ENCODE measurements at regions not wholly inside any gene's neighbourhood (a gene's known extent, or its start where the extent isn't known, plus 50 kb on each side); places are given as distances from the start of the nearest gene placed in this dataset.

DNA sequence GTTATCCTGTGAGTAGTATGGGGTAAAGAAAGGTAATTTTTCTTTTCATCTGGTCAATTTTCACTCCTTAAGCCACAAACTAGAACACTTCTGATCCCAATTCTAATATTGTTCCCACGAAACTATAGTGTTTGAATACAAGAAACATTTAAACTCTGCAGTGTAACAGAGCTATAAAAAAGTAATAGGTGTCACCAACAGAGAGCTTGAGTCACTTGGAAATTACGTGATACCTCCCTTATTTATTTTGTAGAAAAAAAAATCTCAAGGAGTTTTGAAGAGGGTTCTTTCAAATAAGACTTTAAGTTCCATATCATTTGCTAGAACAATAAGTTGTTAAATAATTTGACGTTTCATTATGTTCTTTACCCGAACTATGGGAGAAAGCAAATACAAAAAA lies 959.4 kb downstream of the JRKL start:
- TF ChIP-seq, protein P1, sequence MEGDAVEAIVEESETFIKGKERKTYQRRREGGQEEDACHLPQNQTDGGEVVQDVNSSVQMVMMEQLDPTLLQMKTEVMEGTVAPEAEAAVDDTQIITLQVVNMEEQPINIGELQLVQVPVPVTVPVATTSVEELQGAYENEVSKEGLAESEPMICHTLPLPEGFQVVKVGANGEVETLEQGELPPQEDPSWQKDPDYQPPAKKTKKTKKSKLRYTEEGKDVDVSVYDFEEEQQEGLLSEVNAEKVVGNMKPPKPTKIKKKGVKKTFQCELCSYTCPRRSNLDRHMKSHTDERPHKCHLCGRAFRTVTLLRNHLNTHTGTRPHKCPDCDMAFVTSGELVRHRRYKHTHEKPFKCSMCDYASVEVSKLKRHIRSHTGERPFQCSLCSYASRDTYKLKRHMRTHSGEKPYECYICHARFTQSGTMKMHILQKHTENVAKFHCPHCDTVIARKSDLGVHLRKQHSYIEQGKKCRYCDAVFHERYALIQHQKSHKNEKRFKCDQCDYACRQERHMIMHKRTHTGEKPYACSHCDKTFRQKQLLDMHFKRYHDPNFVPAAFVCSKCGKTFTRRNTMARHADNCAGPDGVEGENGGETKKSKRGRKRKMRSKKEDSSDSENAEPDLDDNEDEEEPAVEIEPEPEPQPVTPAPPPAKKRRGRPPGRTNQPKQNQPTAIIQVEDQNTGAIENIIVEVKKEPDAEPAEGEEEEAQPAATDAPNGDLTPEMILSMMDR (IDR thresholded peaks at IDR 0.05; ENCODE audit: low read depth, low read length): no peak
- TF ChIP-seq POLR2A (IDR thresholded peaks at IDR 0.05; ENCODE audit: extremely low read depth, insufficient read length) (no peak), MYC (IDR thresholded peaks at IDR 0.05; ENCODE audit: low read depth, low read length) (no peak)

All from NB4 (cell line).